T47D (cell line): ENCODE measurements at regions not wholly inside any gene's neighbourhood (a gene's known extent, or its start where the extent isn't known, plus 50 kb on each side); places are given as distances from the start of the nearest gene placed in this dataset.

ENCODE experiments used
- DNase-seq, 2 experiments: peaks; one replicate each; pipeline versions ENCODE4 v3.0.0 to v3.0.0-alpha.2; 2011 to 2012; ENCODE audit warnings: low read depth in 1 of 2, low spot score in 1 of 2
- JUND ChIP-seq: IDR thresholded peaks from 2 replicates; pipeline ENCODE4 v1.6.1; 2012; ENCODE audit warnings: low read depth
- in situ Hi-C: cut with HindIII; loops from 2 replicates; pipeline ENCODE4 v1.10.0; 2016; ENCODE audit warnings: low sequenced_read_pairs, low pct_unique_long_range_greater_than_20kb

DNA sequence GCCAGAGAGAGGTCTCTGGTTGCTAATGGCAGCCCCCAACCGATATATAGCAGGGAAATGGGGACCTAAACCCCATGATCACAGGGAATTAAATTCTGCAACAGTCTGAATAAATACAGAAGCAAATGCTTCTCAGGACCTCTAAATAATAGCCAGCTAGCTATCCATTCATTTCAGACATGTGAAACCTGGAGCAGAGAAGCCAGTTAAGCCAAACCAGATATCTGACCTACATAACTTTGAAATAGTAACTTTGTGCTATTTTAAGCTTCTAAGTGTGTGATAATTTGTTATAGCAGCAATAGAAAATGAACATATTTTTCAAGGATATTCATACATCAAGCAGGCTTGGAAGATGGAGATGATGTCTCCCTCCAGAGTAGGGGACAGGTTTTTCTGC is 1062.9 kb upstream of the CADM2 start:
- TF ChIP-seq JUND: no peak
- in situ Hi-C loops: no loop called here
- no peak for DNase-seq

DNA sequence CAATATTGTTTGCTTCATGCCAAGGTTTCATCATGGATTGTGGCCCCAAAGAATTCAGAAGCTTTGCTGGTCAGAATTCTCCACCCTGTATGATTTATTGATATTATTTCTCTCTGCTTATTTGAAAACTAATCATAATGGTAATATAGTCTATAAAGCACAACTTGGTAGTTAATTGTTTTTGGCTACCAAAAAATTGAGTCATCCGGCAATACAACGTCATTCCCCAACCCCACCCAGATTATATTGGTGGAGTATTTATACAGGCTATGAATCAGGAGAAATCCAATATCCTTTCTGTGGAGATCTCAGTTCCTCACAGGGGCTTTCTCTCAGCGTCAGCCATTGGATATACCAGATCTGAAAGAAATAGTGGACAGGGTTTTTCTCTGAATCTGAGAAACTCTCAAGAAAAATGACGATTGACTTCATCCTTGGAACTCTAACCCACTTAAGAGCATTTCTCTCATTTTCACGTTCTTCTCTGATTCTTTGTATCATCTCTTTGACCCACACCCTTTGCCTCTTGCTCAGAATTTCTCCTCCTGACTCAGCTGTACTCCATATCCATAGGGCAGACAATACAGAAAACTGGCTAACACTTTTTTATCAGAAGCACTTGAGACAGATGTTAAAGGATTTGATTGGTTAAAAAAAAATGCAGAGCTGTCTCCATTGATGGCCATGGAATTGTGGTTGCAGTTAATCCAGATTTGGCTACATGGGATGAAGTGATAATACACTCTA is 1055.8 kb upstream of the CADM2 start:
- in situ Hi-C loops: no loop called here
- TF ChIP-seq JUND: no peak

GRCh38 chr3:83913381-83913780 is 1045.4 kb upstream of the CADM2 start:
- no peak for TF ChIP-seq JUND
- in situ Hi-C loops: no loop called here
- no peak for DNase-seq

More for the DNA sequence above, 1055.8 kb upstream of the CADM2 start:
- no peak for DNase-seq

- no peak for TF ChIP-seq JUND
- no peak for DNase-seq
- in situ Hi-C loops: no loop called here
Observed at GRCh38 chr3:83926291-83926690, 1032.5 kb upstream of the CADM2 start.

DNA sequence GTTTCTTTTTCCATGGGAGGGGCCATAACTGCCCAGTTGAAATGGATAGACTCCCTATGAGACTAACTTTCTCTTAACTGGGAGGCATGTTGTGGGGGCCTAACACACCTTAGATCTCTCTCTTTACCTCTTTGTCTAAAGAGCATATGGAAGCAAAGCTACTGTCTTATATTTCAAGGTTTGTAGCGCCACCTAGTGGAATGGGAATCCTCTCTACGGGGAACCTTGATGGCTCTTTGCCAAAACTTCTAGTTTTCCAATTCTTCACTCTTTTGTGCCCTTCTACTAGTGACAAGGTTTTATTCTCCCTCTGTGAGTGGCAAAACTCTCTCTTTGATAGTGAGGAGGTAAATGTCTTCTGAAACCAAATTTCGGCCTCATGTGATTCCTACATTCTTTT is 1030.4 kb upstream of the CADM2 start:
- peak in 1 of 2 experiments; percentile 82 for DNase-seq
- no peak for TF ChIP-seq JUND
- in situ Hi-C loops: no loop called here

GRCh38 chr3:83928903-83929302 is 1029.9 kb upstream of the CADM2 start:
- in situ Hi-C loops: no loop called here
- DNase-seq: no peak
- no peak for TF ChIP-seq JUND

DNA sequence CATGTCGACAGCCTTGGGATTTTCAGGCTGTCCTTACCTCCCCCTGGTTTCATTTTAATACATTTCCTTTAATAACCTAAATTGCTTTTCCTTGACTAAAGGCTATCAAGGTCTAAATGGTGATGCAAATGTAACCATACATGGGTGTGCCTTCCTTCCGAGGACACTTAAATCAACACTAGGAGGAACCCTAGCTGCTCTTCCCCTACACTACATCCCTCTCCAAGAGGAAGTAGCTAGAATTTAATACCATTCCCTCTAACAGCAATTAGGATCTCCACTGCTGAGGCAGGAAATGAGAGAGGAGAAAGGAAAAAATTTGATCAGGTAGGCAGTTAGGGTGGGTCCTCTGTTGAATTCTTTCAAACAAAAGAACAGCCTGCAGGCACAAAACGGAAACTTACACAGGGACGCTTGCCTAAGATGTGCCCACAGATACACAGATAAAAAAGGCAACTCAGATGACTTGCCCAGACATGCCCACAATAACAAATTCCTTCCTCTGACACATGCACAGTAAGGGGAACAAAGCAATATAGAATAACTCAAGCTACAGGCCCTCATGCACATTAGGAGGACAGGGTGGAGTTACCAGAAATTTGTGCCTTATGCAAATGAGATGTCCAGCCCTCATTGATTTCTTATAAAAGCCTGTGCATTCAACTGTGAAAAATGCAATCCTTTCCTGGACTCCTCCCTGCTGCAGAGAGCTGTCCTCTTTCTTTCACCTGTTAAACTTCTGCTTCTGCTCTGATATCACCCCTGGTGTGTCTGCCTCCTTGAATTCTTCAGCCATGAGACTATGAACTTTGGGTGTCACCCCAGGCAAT is 1024.4 kb upstream of the CADM2 start:
- in situ Hi-C loops: no loop called here
- peak in 1 of 2 experiments; percentile 89 for DNase-seq
- TF ChIP-seq JUND: no peak

GRCh38 chr3:83938491-83938890 is 1020.3 kb upstream of the CADM2 start:
- TF ChIP-seq JUND: no peak
- in situ Hi-C loops: no loop called here
- no peak for DNase-seq

DNA sequence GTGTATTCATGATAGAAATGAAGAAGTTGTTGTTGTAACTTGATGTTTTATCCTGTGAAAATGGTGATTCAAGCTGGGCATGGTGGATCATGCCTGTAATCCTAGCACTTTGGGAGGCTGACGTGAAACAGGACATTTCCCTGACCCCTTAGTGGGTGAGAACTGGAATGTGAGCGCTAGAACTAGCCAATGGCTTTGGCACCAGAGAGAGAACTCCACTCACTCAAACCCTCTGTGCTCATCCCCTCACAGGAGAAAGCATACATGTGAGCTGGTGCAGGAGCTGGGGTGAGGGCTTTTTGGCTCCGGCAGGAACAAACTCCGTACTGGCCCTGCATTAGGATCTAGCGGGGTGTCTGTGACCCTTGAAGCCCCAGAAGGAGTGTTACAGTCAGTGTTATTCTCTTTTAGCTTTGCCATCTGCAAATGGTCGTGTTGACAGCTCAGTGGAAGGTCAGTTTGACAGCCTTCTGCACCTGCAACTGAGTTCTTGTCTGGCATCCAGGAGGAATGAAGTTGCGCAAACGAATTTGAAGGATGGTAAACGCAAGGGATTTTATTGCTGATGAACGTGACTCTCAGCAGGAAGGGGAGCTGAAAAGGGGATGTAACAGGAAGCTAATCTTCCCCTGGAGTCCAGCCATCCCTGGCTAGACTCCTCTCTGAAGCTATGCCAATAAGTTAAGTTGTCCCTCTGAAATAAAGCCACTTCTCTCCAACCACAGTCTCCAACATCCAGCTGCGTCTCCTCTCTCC is 1016.6 kb upstream of the CADM2 start:
- in situ Hi-C loops: no loop called here
- no peak for TF ChIP-seq JUND
- DNase-seq: peak in 1 of 2 experiments; percentile 42

DNA sequence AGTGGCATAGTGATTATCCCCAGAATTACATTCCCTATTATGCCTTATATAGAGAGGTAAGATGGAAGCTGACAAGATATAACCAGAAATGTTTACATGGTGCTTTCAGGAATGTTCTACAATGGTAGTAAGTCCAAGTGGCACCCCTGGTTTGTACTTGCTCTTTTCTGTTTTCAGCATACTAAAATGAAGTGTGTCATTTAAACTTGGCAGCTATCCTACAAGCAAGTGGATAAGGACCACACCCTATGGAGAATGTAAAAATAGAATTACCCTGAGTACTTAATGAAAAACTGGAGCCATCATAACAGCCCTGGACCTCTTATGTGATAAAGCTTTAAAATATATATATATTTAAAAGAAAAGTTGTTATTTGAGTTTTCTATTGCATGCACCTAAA is 1012.7 kb upstream of the CADM2 start:
- DNase-seq: no peak
- no peak for TF ChIP-seq JUND
- in situ Hi-C loops: no loop called here

- DNase-seq: peak in 1 of 2 experiments; percentile 58
- in situ Hi-C loops: no loop called here
Observed at GRCh38 chr3:83946554-83946953, 1012.2 kb upstream of the CADM2 start.

GRCh38 chr3:83948771-83949170 is 1010.0 kb upstream of the CADM2 start:
- no peak for TF ChIP-seq JUND
- no peak for DNase-seq
- in situ Hi-C loops: no loop called here

More at GRCh38 chr3:83946554-83946953, 1012.2 kb upstream of the CADM2 start:
- TF ChIP-seq JUND: no peak
